Left lung (tissue), 4 donors: ENCODE measurements at regions not wholly inside any gene's neighbourhood (a gene's known extent, or its start where the extent isn't known, plus 50 kb on each side); places are given as distances from the start of the nearest gene placed in this dataset.

Experiments
- ATAC-seq: fragments of 200-7000 bp; cut with Tn5 transposase; one replicate; pipeline ENCODE4 v1.9.1; 2020; ENCODE audit warnings: moderate library complexity
- DNase-seq, 4 donors: peaks; one replicate each; pipeline ENCODE4 v3.0.0-alpha.2; 2013 to 2020
- H3K27ac ChIP-seq, 2 donors: fragments of 200-600 bp; sonication (generic) in 1 of 2; one replicate each; pipeline versions ENCODE4 v1.5.0 to v1.8.0; 2020 to 2021
- H3K27me3 ChIP-seq, 2 donors: fragments of 200-600 bp; sonication (generic) in 1 of 2; one replicate each; pipeline versions ENCODE4 v1.5.0 to v1.8.0; 2020 to 2021
- H3K36me3 ChIP-seq, 2 donors: fragments of 200-600 bp; sonication (generic) in 1 of 2; one replicate each; pipeline versions ENCODE4 v1.5.0 to v1.8.0; 2020 to 2021
- H3K4me1 ChIP-seq, 2 donors: fragments of 200-600 bp; one replicate each; pipeline ENCODE4 v1.8.0; 2021
- H3K4me3 ChIP-seq, 2 donors: fragments of 200-600 bp; sonication (generic) in 1 of 2; one replicate each; pipeline versions ENCODE4 v1.5.0 to v1.8.0; 2020 to 2021; ENCODE audit warnings: mild to moderate bottlenecking in 1 of 2
- H3K9me3 ChIP-seq, 2 donors: fragments of 200-600 bp; sonication (generic) in 1 of 2; one replicate each; pipeline versions ENCODE4 v1.5.0 to v1.8.0; 2020 to 2021
- CTCF ChIP-seq, 2 donors: fragments of 200-600 bp; sonication (generic) in 1 of 2; IDR thresholded peaks; one replicate each; pipeline versions ENCODE4 v1.5.0 to v1.8.0; 2021; ENCODE audit warnings: antibody characterized with exemption in 2 of 2
- intact Hi-C, 2 donors: fragments of 100-400 bp; cut with DNase I; formaldehyde crosslinking; loops; one replicate each; pipeline versions ENCODE4 v1.11.2 to v1.14.2; 2022
- donor health status: DM: no; HTN: yes; CAD: no.
- donor health status: DM: no; HTN: no; CAD: no.

GRCh38 chr1:50343323-50343722, 79.9 kb downstream of the DMRTA2 start:
- Histone ChIP-seq H3K27ac (no peak overlapping the region), H3K4me3 (no peak overlapping the region), H3K9me3 (peaks cover 0 to 4% of the 10 kb centered on the region in 2 donors), H3K36me3 (no peaks in the 10 kb centered on the region), H3K4me1 (no peaks in the 10 kb centered on the region), H3K27me3 (peaks cover 0 to 37% of the 10 kb centered on the region in 2 donors)
- DNase-seq: no peak
- TF ChIP-seq CTCF (IDR thresholded peaks at IDR 0.05): no peak
- ATAC-seq: no peak
- intact Hi-C loops: no loop called here

GRCh38 chr1:50342525-50342924, 80.7 kb downstream of the DMRTA2 start:
- DNase-seq (no peak), ATAC-seq (no peak)
- H3K27me3 ChIP-seq: peaks cover 0 to 34% of the 10 kb centered on the region in 2 donors
- H3K9me3 ChIP-seq: peaks cover 0 to 4% of the 10 kb centered on the region in 2 donors
- H3K4me1 ChIP-seq: no peaks in the 10 kb centered on the region
- TF ChIP-seq CTCF (IDR thresholded peaks at IDR 0.05): no peak
- no peak overlapping the region for H3K4me3 ChIP-seq
- intact Hi-C loops: no loop called here
- H3K27ac ChIP-seq: no peak overlapping the region
- no peaks in the 10 kb centered on the region for H3K36me3 ChIP-seq

GRCh38 chr1:50335036-50335435, 88.2 kb downstream of the DMRTA2 start:
- intact Hi-C loops: no loop called here
- DNase-seq (no peak), ATAC-seq (no peak)
- peaks cover 0 to 11% of the 10 kb centered on the region in 2 donors for H3K4me1 ChIP-seq
- H3K27ac ChIP-seq: no peak overlapping the region
- H3K36me3 ChIP-seq: no peaks in the 10 kb centered on the region
- peaks cover 0 to 72% of the 10 kb centered on the region in 2 donors for H3K27me3 ChIP-seq
- no peak overlapping the region for H3K4me3 ChIP-seq
- no peaks in the 10 kb centered on the region for H3K9me3 ChIP-seq
- no peak for TF ChIP-seq CTCF (IDR thresholded peaks at IDR 0.05)

GRCh38 chr1:50333595-50333974, 89.7 kb downstream of the DMRTA2 start:
- H3K27me3 ChIP-seq: peaks cover 0 to 72% of the 10 kb centered on the region in 2 donors
- ATAC-seq: peak; percentile 97

More at GRCh38 chr1:50333595-50333974, 89.7 kb downstream of the DMRTA2 start:
- H3K9me3 ChIP-seq: no peaks in the 10 kb centered on the region
- peak in 3 of 4 donors; percentile 39 to 88 (median 42) for DNase-seq
- no peak overlapping the region for H3K27ac ChIP-seq
- H3K4me1 ChIP-seq: peaks cover 0 to 11% of the 10 kb centered on the region in 2 donors
- intact Hi-C loops: no loop called here
- peak; percentile 40 to 56 for TF ChIP-seq CTCF (IDR thresholded peaks at IDR 0.05)
- no peaks in the 10 kb centered on the region for H3K36me3 ChIP-seq
- H3K4me3 ChIP-seq: peak overlapping the region; percentile 33 to 35
